RCC 7860 (cell line): ENCODE measurements at regions not wholly inside any gene's neighbourhood (a gene's known extent, or its start where the extent isn't known, plus 50 kb on each side); places are given as distances from the start of the nearest gene placed in this dataset.

Experiments used
- DNase-seq: peaks from one replicate; pipeline ENCODE4 v3.0.0-alpha.2; 2015; ENCODE audit warnings: low spot score
- FAIRE-seq: peaks from 2 replicates; lab custom pipeline; 2012; peaks lifted over from hg19 to GRCh38; lab: Jason Lieb, UNC

DNA sequence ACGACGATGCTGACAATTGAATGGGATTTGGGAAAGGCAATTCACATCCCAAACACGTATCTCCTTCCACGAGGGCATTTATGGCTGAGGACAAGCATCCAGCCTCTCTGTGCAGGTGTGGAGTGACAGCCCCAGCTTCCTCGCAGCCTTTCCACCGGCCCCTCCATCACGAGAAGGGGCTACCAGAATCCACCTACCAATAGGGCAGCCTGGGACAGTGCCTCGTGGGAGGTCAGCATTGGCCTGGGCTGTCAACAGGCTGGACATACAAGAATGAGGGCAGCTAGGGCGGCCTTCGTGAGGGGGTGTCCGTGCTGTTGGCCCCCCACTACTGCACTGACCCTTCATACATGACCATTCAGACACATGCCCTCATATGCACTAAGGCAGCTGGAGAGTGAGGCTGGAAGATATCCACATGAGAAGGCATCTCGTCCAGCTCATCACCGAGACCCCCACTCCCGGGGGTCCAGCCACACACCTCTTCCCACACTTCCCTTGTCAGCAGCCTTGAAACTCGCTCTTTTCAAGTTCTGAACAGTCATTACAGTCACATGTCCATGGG, 81.0 kb upstream of the ADRA2C start:
- FAIRE-seq (no peak), DNase-seq (no peak)

DNA sequence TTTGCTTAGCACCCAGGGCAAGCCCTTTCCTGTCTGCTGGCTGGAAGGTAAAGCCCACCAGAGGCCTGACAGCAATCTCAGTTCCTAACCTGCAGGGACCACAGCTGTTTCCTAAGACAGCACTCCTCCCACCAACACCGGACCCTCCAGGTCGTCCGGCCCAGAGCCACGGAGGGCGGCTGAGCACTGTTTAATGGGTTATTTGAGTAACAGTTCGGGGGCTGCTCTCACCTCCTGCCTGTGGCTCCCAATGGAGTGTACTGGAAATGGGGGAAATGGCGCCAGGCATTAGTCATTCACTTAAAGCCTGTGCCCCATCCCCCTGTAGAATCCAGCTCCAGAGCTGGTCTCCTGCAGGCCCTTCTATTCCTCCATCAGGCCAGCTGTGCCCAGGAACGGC, 81.6 kb upstream of the ADRA2C start:
- no peak for FAIRE-seq
- DNase-seq: no peak

DNA sequence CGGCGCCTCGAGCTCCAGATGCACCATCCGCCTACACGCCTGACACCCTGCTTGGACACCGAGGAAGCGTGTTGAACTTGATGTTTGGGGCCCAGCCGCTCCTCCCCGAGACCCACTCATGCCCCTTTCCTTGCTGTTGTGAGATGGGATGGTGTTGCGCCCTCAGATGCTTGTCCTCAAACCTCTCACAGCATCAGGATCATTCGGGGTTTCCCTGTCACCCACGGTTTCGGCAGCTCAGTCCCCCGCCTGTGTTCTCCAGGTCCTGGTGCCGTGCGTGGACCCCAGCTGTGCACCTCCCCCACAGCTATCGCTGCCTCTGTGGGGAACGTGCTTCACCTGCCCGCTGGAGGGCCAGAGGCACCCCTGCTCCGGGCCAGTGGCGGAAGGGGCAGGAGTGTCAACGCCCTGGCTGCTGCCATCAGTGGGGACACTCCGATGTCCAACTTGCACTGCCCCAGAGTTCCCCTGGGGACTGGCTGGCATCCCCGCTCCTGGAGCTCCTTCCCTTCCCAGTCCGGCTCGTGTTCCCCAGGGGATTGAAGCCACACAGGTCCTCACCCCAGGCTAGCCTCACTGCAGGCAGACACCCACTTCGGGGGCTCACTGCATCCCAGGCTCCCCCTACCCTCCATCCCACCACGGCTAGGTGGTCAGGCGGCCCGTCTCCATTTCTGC, 82.3 kb upstream of the ADRA2C start:
- DNase-seq (no peak), FAIRE-seq (no peak)

DNA sequence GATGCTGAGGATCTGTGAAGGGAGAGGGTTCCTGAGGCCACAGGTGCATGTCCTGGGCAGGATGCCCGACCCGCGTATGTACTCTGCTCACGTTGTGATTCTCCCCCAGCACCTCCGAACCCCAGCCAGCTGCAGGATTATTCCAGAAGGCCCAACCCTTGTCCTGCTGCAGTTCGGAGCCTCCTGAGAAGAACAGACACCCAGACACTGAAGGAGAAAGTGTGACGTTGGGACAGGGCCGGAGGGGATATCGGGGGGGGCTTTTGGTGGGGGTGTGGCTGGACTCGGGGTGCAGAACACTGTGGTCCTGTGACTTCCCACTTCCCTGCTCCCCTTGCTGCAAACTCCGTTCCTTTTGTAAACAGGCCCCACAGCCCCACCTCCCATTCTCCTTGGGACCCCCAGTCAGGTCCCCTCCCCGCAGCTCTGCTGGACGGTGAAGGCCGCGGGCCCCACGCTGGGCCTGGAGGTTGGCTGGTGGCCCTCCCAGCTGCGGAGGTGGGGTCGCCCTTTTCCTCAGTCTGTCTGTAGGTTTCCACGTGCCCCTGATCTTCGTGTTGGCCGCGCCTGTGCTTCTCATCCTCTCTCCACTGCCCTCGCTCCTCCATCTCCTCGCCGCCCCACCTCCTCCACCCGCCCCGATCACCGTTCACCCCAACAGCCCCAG, 83.0 kb upstream of the ADRA2C start:
- DNase-seq (no peak), FAIRE-seq (no peak)

DNA sequence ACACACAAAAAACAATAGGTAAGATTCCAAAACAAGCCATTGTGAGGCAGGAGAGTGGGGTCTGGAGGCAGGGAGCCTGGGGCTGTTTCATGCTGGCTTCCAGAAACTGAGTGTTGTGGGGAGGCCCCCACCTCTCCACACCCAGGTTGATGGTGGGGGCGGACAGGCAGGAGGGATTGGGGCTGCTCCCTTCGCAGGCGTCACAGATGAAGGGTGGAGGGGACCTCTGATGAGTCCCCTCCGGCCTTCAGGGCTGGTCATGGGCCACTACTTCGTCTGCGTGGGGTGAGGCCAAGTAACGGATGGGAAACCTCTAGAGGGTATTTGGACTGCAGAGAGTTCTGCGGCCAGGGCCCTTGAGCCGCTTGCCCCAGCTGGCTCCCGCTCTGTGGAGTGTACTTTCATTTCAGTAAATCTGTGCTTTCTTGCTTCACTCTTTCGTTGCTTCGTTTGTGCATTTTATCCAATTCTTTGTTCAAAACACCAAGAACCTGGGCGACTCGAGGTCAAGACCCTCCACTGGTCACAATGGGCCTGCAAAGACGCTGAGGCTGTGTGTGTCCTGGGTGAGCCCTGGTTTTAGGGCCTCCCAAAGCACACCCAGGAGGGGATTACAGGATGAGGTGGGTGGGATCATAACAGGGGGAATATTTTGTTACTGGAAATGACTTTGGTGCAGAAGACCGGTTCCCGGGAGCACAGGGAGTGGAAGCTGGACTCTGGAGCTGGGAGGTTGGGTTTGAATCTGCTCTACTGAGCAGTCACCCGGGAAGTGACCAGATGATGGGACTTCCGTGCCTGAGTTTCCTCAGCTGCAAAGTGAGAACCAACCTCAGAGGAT, 83.7 kb upstream of the ADRA2C start:
- FAIRE-seq (no peak), DNase-seq (no peak)

DNA sequence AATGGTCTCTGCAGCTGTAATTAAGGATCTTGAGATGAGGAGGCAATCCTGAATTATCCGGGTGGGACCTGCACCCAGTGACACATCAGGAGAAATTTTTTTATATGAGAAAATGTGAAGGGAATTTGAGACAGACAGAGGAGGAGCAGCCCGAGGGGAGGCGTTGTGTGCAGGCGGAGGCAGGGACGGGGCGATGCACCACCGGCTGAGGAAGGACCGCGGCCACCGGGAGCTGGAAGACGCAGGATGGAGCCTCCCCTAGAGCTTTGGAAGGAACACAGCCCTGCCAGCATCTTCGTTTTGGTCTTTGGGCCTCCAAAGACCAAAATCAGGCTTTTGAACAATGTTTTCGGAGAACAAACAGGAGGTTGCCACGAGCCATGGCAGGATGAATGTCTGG, 85.0 kb upstream of the ADRA2C start:
- DNase-seq (no peak), FAIRE-seq (no peak)

DNA sequence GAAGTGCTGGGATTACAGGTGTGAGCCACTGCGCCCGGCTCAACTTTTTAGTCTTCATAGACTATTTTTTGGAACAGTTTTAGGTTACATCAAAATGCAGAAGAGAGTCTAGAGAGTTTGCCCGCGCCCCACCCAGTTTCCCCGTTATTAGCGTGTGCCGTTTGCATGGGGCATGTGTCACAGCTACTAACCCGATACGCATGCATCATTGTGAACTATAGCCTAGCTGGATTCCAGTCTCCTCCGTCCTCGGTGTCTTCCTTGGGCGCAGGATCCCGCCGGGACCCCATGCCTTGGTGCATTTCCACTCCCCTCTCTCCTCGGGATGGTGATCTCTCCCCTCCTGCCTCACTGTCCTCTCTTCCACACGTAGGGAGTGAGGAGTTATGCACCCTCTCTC, 85.5 kb upstream of the ADRA2C start:
- FAIRE-seq (no peak), DNase-seq (no peak)

DNA sequence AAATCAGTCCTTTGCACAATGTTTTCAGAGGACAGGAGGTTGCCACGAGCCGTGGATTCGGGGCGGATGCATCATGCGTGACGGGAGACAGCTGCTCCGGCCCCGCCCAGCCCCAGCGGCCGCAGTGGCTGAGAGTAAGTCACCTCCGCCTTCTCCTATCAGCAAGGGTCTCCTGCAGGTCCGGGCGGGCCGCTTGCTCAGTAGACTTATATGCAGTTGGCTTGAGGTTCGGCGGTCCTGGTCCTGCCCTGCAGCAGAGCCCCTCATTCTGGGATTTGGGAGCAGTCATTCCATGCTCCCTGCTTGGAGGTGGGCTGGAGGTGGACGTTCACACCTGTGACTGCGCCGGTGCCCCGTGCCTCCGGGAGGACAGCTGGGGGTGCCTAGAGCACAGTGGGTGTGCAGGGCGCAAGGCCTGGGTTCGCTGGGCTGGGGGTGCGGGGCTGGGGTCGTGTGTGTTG, 86.3 kb upstream of the ADRA2C start:
- no peak for DNase-seq
- no peak for FAIRE-seq

DNA sequence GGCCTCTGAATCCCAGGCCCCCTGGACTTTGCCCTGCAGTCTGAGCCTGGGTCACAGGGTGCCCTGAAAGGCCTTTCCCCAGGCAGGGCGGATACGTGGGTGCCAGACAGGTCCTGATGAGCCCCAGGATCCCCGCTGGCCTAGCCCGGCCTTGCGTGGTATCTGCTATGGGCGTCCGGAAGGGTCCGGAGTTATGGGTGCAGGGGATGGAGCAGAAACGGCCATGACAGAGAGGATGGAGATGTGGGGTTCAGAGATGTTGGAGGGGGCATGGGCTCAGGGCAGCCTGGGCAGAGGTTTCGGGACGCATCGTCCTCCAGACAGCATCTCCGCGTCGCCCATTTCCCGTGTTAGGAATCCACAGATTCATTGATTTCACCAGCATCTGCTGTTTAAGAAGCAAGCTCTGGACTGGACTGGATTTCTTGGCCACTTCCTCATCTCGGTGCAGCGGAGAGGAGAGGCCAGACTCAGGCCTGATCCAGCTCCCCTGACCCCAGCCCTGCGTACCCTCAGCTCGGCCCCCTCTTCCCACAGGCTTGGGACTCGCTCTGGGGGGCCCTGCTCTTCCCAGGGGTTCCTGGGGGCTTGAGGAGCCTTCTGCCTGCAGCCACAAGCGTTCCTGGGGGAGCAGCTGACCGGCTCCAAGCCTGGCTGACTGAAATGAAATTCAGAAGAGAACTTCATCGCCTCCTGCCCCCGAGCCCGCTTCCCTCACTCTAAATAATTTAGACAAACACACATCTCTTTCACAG, 86.9 kb upstream of the ADRA2C start:
- FAIRE-seq: no peak
- DNase-seq: no peak

DNA sequence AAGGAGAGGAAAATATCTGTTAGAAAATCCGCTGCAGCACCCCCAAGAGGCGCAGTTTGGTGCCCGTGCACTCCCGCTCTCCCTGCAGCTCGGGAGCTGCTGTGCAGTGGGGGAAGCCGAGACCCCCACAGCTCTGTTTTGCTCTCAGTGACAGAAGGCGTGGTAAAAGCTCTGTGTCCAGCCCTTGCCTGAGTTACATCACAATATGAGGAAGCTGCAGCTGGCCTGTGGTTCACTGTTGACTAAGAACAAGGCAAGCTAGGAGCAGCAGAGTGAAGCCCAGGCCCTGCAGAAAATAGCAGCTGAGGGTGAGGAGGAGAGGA, 88.5 kb upstream of the ADRA2C start:
- no peak for FAIRE-seq
- DNase-seq: no peak

DNA sequence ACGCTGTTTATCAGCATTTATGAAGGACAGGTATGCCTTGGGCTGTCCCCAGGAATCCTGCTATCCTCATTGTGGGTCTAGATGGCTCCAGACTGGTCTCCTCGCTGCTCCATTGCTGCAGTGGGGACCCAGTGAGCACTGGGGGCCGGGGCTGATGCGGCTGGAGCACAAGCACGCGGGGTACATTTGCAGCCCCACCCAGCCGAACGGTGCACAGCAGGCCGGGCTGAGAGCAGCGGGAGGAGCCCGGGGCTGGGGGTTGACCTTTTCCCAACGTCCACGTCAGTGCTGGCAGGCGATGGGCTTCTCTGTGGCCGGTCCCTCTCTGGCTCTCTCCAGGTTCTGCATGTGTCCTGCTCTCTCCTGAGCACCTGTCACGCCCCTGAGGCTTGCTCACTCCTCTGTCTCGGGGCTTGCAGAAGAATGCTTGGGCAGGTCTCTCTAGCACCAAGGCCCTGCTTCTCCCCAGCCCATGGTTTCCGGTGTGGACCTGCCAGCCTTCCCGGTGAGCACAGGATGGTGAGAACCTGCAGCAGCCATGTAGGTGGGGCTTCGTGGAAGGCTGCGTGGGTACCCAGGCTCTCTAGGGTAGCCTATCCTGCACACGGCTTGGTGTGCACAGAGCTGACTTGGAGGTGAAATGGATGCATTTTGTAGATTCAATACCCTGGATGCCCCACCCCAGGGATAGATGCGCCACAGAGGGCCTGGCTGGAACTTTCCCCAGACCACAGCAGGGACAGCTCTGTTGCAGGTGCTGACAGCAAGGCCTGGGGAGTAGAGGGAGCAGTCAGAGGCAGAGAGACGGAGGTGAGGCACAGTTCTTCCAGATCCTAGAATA, 89.1 kb upstream of the ADRA2C start:
- no peak for FAIRE-seq
- DNase-seq: no peak

DNA sequence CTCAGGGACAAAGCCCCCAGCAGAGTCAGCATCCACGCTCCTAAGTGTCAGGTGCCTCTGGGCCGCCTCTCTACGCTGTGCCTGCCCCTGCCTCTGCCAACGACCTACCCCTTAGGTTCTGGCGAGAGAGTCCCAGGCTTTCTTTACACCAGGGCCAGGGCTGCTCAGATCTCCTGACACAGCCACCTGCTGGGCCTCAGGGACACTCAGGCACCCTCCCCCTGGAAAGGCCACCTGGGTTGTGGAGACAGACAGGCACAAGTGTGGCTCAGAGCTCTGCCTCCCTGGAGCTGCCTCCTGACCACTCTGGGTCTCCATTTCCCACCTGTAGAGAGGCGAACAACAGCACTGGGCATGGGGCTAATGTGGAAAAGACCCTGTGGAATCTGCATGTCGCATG, 90.0 kb upstream of the ADRA2C start:
- DNase-seq (no peak), FAIRE-seq (no peak)

DNA sequence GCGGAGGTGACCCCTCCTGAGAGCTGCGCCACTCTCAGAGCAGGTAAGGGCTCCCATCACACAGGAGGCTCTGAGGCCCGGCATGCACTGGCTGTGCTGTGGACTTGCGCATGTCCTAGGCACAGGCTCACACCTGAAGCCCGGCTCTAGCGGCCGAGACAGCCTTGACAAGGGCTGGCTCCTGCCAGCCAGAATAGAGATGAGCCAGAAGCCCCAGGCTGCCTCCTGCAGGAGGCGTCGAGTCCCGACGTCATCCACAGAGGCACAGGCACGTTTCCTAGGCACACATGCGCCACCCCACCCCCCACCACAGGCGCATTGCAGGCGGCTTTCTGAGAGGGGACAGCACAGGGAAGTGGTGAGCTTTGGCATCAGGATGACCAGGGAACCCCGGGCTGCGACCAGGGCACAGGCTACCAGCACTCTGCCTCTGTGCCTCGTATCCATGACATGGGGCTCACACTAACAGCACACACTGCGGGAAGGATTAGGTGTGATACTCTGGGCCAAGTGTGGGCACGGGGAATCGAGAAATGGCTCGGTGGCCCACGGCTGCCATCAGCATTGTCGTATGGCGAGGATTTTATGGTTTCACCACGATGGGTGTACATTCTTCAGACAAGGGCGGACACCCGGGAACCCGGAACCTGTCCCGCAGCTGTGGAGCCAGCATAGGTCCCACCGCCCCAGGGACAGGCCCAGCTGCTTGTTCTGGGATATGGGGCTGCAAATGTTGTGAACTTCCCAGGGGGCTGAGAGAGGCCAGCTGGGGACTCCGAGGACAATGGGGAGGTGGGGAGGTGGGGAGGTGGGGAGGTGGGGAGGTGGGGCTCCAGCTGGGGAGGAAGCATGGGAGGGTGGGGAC, 90.7 kb upstream of the ADRA2C start:
- no peak for DNase-seq
- no peak for FAIRE-seq

DNA sequence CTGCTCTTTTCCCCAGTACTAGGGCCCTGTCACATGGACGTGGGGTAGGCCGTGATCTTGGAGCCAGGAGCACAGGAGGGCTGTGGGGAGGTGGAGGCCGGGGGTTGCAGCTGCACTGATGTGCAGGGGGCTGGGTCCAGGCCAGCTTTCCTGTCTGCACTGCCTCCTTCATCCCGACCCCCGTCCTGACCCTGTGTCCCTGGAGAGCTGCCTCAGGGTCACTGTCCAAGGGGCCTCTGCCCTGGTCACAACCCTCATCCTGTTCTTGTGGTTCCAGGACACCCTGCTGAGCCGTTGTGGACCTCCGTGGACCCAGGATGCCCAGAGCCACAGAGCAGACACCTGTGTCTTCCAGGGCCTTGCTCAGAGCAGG, 91.7 kb upstream of the ADRA2C start:
- DNase-seq (no peak), FAIRE-seq (no peak)

DNA sequence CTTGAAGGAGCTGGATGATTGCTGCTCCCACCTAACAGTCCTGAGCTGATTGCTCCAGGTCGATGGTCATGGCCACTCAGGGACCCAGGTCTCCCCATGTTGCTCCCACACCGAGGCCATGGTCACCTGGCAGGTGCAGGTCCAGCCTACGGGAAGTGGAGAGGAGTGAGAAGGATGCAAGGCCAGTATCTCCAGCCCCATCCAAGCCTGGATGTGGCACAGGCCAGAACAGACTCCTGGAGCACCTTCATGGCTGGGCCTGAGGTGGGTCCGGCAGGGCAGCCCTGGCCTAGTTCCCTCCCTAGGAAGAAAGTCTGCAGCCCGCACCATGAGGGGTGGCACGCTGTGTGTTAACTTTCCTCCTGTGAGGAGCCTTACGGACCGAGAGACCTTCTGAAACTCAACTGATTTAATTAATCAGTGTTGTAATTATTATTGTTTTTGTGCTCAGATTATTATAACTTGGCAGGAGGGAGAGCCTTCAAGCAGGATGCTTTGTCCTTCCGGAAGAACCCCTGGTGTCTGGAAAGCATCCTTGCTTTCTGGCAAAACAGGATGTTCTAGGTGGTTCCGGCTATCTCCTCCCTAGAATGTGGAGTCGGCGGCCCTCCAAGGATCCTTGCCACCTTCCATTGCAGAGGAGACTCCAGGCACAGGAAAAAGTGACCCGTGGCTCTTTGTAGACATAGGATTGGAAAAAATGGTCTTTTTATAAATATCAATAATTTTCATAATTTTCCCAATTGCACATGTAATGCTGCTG, 92.3 kb upstream of the ADRA2C start:
- no peak for DNase-seq

DNA sequence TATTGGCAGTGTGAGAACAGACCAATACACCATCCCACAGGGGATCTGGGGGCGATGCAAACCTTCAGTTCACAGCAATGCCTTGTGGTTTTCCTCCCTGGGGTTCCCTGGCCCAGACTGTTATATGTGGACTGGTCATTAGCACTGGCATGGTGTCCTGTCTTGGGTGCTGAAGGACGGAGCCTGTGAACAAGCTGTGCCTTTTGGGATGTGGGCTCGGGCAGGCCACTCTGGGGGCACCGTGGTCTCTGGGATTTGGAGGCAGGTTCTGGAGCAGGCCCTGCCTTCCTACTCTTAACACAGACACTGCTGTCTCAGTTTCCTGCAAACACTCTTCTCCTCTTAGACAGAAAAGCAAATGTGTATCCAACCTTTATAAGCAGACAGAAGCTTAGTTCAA, 93.0 kb upstream of the ADRA2C start:
- FAIRE-seq: no peak
- no peak for DNase-seq

More for the DNA sequence above, 92.3 kb upstream of the ADRA2C start:
- FAIRE-seq: no peak

DNA sequence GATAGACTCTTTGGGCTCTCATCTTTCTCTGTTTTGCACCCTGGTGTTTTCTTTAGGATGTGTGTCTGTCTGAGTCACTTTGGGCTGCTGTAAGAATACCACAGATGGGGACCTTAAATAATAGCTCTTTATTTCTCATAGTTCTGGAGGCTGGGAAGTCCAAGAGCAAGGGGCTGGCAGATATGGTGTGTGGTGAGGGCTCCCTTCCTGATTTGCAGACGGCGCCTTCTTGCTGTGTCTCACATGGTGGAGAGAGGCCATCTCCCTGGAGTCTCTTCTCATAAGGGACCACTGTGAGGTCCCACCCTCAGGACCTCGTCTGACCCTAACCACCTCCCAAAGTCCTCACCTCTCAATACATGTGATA, 93.7 kb upstream of the ADRA2C start:
- FAIRE-seq: no peak
- no peak for DNase-seq
